GM12873 (cell line): ENCODE measurements at regions not wholly inside any gene's neighbourhood (a gene's known extent, or its start where the extent isn't known, plus 50 kb on each side); places are given as distances from the start of the nearest gene placed in this dataset.

ENCODE experiments used
- TF ChIP-seq, protein P1 (sequence below): IDR thresholded peaks from 2 replicates; pipeline ENCODE4 v1.5.1; 2012; ENCODE audit warnings: low read depth, mild to moderate bottlenecking, moderate library complexity, low read length, control low read depth; ENCODE audit not compliant: insufficient read depth; ENCODE audit errors: missing control alignments

- TF ChIP-seq, protein P1, sequence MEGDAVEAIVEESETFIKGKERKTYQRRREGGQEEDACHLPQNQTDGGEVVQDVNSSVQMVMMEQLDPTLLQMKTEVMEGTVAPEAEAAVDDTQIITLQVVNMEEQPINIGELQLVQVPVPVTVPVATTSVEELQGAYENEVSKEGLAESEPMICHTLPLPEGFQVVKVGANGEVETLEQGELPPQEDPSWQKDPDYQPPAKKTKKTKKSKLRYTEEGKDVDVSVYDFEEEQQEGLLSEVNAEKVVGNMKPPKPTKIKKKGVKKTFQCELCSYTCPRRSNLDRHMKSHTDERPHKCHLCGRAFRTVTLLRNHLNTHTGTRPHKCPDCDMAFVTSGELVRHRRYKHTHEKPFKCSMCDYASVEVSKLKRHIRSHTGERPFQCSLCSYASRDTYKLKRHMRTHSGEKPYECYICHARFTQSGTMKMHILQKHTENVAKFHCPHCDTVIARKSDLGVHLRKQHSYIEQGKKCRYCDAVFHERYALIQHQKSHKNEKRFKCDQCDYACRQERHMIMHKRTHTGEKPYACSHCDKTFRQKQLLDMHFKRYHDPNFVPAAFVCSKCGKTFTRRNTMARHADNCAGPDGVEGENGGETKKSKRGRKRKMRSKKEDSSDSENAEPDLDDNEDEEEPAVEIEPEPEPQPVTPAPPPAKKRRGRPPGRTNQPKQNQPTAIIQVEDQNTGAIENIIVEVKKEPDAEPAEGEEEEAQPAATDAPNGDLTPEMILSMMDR, result no peak
Measured at GRCh38 chr6:156699017-156699421, 78.2 kb upstream of the ARID1B start.

DNA sequence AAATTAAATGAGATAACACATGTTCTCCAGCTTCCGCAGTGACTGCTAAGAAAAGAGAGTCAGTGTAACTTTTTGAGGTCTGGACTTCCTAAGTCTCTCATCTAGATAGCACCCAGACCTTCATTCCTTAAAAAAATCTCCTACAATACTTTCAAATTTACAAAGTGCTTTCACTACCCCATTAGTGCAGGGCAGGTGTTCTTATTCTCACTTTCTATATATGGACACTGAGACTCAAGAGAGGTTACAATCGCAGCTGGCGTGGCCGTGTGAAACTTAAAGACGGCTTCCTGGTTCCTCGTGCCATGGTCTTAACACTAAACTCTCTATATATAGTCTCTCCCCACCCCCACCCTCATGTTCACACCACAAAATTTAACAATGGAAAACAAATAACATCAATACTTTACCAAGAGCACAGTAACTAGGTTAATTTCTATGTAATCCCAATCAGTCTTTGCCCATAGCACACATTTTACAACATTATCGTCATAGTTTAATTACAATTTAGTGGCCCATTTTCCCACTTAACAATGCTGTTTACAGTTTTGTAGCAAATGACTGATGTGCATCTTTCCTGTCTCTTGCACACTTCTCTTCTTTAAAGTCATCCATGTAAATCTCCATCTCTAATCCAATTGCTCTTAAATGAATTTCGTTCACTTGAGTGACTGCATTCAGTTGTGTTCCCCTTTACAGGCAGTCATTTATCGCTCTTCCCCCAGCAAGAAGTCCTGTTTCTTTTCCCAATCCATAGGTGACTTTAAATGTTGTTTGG, 78.8 kb upstream of the ARID1B start:
- TF ChIP-seq, protein P1, result no peak

GRCh38 chr6:156697225-156697830, 79.8 kb upstream of the ARID1B start:
- TF ChIP-seq, protein P1, result no peak

- TF ChIP-seq, protein P1, result no peak
Measured at GRCh38 chr6:156695742-156696141, 81.4 kb upstream of the ARID1B start.

- TF ChIP-seq, protein P1, result no peak
Measured at GRCh38 chr6:156694679-156695078, 82.5 kb upstream of the ARID1B start.

- TF ChIP-seq, protein P1, result no peak
Measured at GRCh38 chr6:156691018-156691417, 86.2 kb upstream of the ARID1B start.

DNA sequence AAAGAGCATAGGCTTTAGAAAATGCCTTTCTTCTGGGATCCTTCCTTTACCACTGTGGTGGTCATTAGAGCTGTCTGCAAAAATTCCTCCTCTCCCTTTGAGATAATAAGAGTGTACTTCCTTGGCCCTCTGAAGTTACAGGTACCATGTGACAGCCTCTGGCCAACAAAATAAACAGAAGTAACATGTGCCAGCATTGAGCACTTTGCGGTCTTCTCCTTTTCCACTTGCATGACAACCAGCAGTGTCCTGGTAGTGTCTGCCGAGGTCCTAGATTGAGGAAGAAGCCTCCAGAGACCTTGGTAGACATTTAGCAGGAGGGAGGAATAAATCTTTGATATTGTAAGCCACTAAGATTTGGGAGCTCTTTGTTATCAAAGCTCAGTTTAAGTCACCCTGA, 87.5 kb upstream of the ARID1B start:
- TF ChIP-seq, protein P1, result no peak
